ENCODE measurements at regions not wholly inside any gene's neighbourhood (a gene's known extent, or its start where the extent isn't known, plus 50 kb on each side); places are given as distances from the start of the nearest gene placed in this dataset.

- DNase-seq (ENCODE audit: low read depth in 2 of 2), result no peak
These were observed 51.4 kb upstream of the TMEM132E start for GRCh38 chr17:34527908-34528470.

GRCh38 chr17:34527136-34527907 lies 52.1 kb upstream of the TMEM132E start:
- no peak for DNase-seq (ENCODE audit: low read depth in 2 of 2)

GRCh38 chr17:34525651-34526050 lies 53.7 kb upstream of the TMEM132E start:
- no peak for DNase-seq (ENCODE audit: low read depth in 2 of 2)

- DNase-seq (ENCODE audit: low read depth in 2 of 2), result no peak
These were observed 57.4 kb upstream of the TMEM132E start for GRCh38 chr17:34521955-34522354.

GRCh38 chr17:34519282-34519681 lies 60.1 kb upstream of the TMEM132E start:
- DNase-seq (ENCODE audit: low read depth in 2 of 2), result no peak

GRCh38 chr17:34517406-34517805 lies 62.0 kb upstream of the TMEM132E start:
- DNase-seq (ENCODE audit: low read depth in 2 of 2), result no peak

GRCh38 chr17:34511931-34512330 lies 67.5 kb upstream of the TMEM132E start:
- no peak for DNase-seq (ENCODE audit: low read depth in 2 of 2)

- no peak for DNase-seq (ENCODE audit: low read depth in 2 of 2)
These were observed 68.1 kb upstream of the TMEM132E start for GRCh38 chr17:34511265-34511664.

- DNase-seq (ENCODE audit: low read depth in 2 of 2), result no peak
These were observed 74.4 kb upstream of the TMEM132E start for GRCh38 chr17:34504814-34505484.

GRCh38 chr17:34503528-34504195 lies 75.7 kb upstream of the TMEM132E start:
- DNase-seq (ENCODE audit: low read depth in 2 of 2), result no peak

GRCh38 chr17:34502426-34502825 lies 77.0 kb upstream of the TMEM132E start:
- no peak for DNase-seq (ENCODE audit: low read depth in 2 of 2)

GRCh38 chr17:34499576-34499975 lies 79.8 kb upstream of the TMEM132E start:
- DNase-seq (ENCODE audit: low read depth in 2 of 2), result no peak

GRCh38 chr17:34493917-34494316 lies 85.5 kb upstream of the TMEM132E start:
- no peak for DNase-seq (ENCODE audit: low read depth in 2 of 2)

- DNase-seq (ENCODE audit: low read depth in 2 of 2), result no peak
These were observed 91.8 kb upstream of the TMEM132E start for GRCh38 chr17:34487626-34488025.

GRCh38 chr17:34486761-34487160 lies 92.6 kb upstream of the TMEM132E start:
- no peak for DNase-seq (ENCODE audit: low read depth in 2 of 2)

GRCh38 chr17:34485999-34486398 lies 93.4 kb upstream of the TMEM132E start:
- no peak for DNase-seq (ENCODE audit: low read depth in 2 of 2)

- DNase-seq (ENCODE audit: low read depth in 2 of 2), result no peak
These were observed 95.1 kb upstream of the TMEM132E start for GRCh38 chr17:34484193-34484733.

GRCh38 chr17:34482730-34483129 lies 96.7 kb upstream of the TMEM132E start:
- no peak for DNase-seq (ENCODE audit: low read depth in 2 of 2)

GRCh38 chr17:34481779-34482178 lies 97.6 kb upstream of the TMEM132E start:
- DNase-seq (ENCODE audit: low read depth in 2 of 2), result no peak

- no peak for DNase-seq (ENCODE audit: low read depth in 2 of 2)
These were observed 100.0 kb upstream of the TMEM132E start for GRCh38 chr17:34479371-34479770.

GRCh38 chr17:34478244-34478643 lies 101.1 kb upstream of the TMEM132E start:
- no peak for DNase-seq (ENCODE audit: low read depth in 2 of 2)

- no peak for DNase-seq (ENCODE audit: low read depth in 2 of 2)
These were observed 104.1 kb upstream of the TMEM132E start for GRCh38 chr17:34475296-34475695.

All from fibroblast of skin of left biceps (primary cell).